Memory B cell (primary cell): ENCODE measurements at regions not wholly inside any gene's neighbourhood (a gene's known extent, or its start where the extent isn't known, plus 50 kb on each side); places are given as distances from the start of the nearest gene placed in this dataset.

ENCODE experiments used
- ATAC-seq: fragments of 150-1000 bp; cut with Tn5 transposase; 2 replicates; pipeline ENCODE4 v1.10.0; 2021; ENCODE audit warnings: low read depth, mild to moderate bottlenecking, moderate library complexity
- DNase-seq, 2 donors: peaks; one replicate each; pipeline ENCODE4 v3.0.0; 2022; ENCODE audit warnings: low spot score in 2 of 2
- H3K27ac Mint-ChIP-seq: one replicate; pipeline ENCODE4 v1.8.0; 2022; ENCODE audit warnings: mild to moderate bottlenecking, moderate library complexity, mixed read lengths
- H3K27me3 Mint-ChIP-seq: one replicate; pipeline ENCODE4 v1.8.0; 2022; ENCODE audit warnings: mixed read lengths
- H3K36me3 Mint-ChIP-seq: one replicate; pipeline ENCODE4 v1.8.0; 2022; ENCODE audit warnings: mild to moderate bottlenecking, mixed read lengths
- H3K4me1 Mint-ChIP-seq: one replicate; pipeline ENCODE4 v1.8.0; 2022; ENCODE audit warnings: mixed read lengths
- H3K4me3 Mint-ChIP-seq: one replicate; pipeline ENCODE4 v1.8.0; 2022; ENCODE audit warnings: mild to moderate bottlenecking, moderate library complexity, mixed read lengths
- H3K9me3 Mint-ChIP-seq: one replicate; pipeline ENCODE4 v1.8.0; 2022; ENCODE audit warnings: mixed read lengths

- no peak overlapping the region for H3K4me3 Mint-ChIP-seq
- DNase-seq (no peak), ATAC-seq (no peak)
- H3K27me3 Mint-ChIP-seq: peaks cover 2% of the 10 kb centered on the region
- peaks cover 2% of the 10 kb centered on the region for H3K36me3 Mint-ChIP-seq
- peaks cover 2% of the 10 kb centered on the region for H3K4me1 Mint-ChIP-seq
- H3K27ac Mint-ChIP-seq: no peak overlapping the region
- no peaks in the 10 kb centered on the region for H3K9me3 Mint-ChIP-seq
Measured at GRCh38 chr5:14976486-14976885, 104.9 kb upstream of the ANKH start.

DNA sequence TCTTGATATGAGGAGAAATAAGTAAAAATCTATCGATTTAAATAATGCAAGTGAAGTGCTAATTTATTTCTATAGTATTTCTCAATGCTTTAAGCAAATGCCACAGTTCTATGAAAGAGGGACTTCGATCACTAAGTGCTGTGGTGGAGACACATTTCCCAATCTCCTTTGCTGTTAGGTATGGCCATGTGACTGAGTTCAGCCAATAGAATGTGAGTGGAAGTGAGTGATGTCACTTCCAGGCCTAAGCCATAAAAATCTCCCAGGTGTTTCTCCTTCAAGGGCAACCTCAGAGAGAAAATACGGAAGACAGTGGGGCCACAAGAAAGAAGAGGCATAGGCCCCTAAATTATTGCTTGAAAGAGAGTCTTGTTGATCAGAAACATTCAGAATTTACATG, 100.3 kb upstream of the ANKH start:
- Mint-ChIP-seq H3K9me3 (no peaks in the 10 kb centered on the region), H3K27me3 (peaks cover 4% of the 10 kb centered on the region), H3K4me1 (peaks cover 2% of the 10 kb centered on the region), H3K36me3 (peaks cover 2% of the 10 kb centered on the region), H3K27ac (no peak overlapping the region), H3K4me3 (no peak overlapping the region)
- DNase-seq: no peak
- no peak for ATAC-seq

DNA sequence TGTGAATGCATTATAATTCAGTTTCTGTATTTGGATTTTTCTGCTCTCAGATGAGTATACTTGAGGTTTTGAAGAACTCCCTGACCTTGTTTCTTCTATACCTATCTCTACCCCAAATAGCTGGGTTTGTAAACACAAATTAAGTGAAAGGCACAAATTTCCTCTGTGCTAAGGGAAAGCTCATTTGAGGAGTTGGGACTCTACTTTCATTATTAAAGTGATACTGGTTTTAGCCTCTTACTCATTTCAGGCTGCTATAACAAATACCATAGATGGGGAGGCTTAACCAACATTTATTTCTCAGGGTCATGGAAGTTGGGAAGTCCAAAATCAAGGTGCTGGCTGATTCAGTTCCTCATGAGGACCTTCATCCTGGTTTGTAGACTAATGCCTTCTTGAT, 97.2 kb upstream of the ANKH start:
- Mint-ChIP-seq H3K27ac (no peak overlapping the region), H3K9me3 (no peaks in the 10 kb centered on the region), H3K4me3 (no peak overlapping the region), H3K36me3 (peaks cover 2% of the 10 kb centered on the region), H3K4me1 (peaks cover 2% of the 10 kb centered on the region), H3K27me3 (peaks cover 4% of the 10 kb centered on the region)
- ATAC-seq (no peak), DNase-seq (no peak)

GRCh38 chr5:14967166-14967565, 95.6 kb upstream of the ANKH start:
- DNase-seq: no peak
- Mint-ChIP-seq H3K27me3 (peaks cover 4% of the 10 kb centered on the region), H3K27ac (no peak overlapping the region), H3K4me1 (peaks cover 2% of the 10 kb centered on the region), H3K36me3 (peaks cover 2% of the 10 kb centered on the region), H3K9me3 (no peaks in the 10 kb centered on the region), H3K4me3 (no peak overlapping the region)
- no peak for ATAC-seq

- ATAC-seq (no peak), DNase-seq (no peak)
- Mint-ChIP-seq H3K4me3 (no peak overlapping the region), H3K4me1 (no peaks in the 10 kb centered on the region), H3K9me3 (no peaks in the 10 kb centered on the region), H3K27ac (no peak overlapping the region), H3K36me3 (no peaks in the 10 kb centered on the region), H3K27me3 (peaks cover 2% of the 10 kb centered on the region)
Measured at GRCh38 chr5:14965815-14966214, 94.2 kb upstream of the ANKH start.

- ATAC-seq: no peak
- Mint-ChIP-seq H3K27me3 (peaks cover 2% of the 10 kb centered on the region), H3K27ac (no peak overlapping the region), H3K9me3 (no peaks in the 10 kb centered on the region), H3K4me1 (peaks cover 6% of the 10 kb centered on the region), H3K36me3 (no peaks in the 10 kb centered on the region), H3K4me3 (no peak overlapping the region)
- no peak for DNase-seq
Measured at GRCh38 chr5:14962604-14963003, 91.0 kb upstream of the ANKH start.

DNA sequence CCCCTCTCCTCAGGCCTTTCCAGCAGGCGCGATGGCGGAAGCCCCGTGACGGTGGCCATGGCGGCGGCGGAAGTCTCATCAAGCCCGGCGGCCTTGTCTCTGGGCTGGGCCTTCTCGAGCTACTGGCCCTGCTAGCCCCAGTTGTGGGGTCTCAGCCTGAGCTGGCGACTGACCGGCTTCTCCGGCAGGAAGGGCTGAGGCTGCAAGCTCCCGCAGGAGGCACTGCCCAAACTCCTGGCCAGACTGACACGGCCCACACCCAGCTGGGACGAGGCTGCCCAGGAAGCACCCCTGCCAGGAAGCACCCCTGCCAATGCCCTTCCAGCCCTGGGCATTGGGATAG, 88.5 kb upstream of the ANKH start:
- ATAC-seq: no peak
- Mint-ChIP-seq H3K36me3 (no peaks in the 10 kb centered on the region), H3K4me1 (peaks cover 6% of the 10 kb centered on the region), H3K4me3 (no peak overlapping the region), H3K9me3 (no peaks in the 10 kb centered on the region), H3K27ac (no peak overlapping the region), H3K27me3 (no peaks in the 10 kb centered on the region)
- DNase-seq: no peak

DNA sequence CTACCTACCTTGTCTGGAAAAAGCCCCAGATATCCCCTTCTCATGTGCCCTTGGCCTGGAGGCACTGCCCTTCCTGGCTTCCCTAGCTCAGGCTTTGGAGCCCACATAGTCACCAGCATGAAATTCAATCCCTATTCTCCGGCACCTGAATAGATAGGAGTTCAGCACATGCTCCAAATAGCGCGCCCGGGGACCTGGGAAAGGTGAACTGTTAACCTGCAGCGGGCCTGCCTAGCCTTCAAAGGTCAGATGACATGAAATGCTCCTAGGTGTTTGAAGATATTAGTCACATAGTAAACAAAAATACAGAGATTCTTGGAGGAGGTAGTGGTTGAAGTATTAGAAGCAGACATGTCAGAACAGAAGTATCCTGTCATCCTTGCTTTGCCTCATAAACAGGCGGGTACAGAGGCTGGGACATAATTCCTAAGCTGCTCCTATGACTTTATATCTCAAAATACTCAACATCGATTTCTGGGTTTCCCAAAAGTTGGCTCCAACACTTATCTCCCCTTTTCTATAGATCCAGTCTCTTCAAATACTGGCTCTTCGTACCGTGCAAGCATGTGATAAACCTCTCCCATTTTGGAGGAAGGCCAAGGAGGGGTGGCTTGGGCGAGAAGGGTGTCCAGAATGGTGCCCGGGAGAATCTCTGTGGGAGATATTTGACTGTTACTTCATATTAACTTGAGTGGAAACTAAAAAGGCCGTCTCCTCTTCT, 88.0 kb upstream of the ANKH start:
- Mint-ChIP-seq H3K27me3 (no peaks in the 10 kb centered on the region), H3K36me3 (no peaks in the 10 kb centered on the region), H3K4me1 (peaks cover 6% of the 10 kb centered on the region), H3K9me3 (no peaks in the 10 kb centered on the region), H3K27ac (no peak overlapping the region), H3K4me3 (no peak overlapping the region)
- DNase-seq (no peak), ATAC-seq (no peak)

DNA sequence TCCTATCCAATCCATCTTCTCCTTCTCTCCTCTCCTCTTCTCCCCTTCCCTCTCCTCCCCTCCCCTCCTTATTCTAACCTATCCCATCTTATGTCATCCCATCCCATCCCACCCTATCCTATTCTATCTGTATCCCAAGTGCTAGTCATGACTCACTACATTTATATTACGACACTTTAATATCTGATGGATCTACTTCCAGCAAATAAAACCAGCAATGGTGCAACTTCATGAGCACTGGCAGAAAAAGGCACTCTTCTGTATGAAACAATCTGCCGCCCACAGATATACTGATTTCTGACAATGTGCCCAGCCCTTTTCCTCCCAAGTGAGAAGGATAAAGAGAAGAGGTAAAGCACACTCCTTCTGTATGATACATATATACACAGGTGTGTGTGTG, 86.6 kb upstream of the ANKH start:
- no peak overlapping the region for H3K27ac Mint-ChIP-seq

GRCh38 chr5:14956423-14957046, 85.0 kb upstream of the ANKH start:
- ATAC-seq: no peak

More for the DNA sequence above, 86.6 kb upstream of the ANKH start:
- no peaks in the 10 kb centered on the region for H3K36me3 Mint-ChIP-seq
- no peak for ATAC-seq
- peaks cover 6% of the 10 kb centered on the region for H3K4me1 Mint-ChIP-seq
- H3K27me3 Mint-ChIP-seq: no peaks in the 10 kb centered on the region
- H3K4me3 Mint-ChIP-seq: no peak overlapping the region
- no peak for DNase-seq
- no peaks in the 10 kb centered on the region for H3K9me3 Mint-ChIP-seq

DNA sequence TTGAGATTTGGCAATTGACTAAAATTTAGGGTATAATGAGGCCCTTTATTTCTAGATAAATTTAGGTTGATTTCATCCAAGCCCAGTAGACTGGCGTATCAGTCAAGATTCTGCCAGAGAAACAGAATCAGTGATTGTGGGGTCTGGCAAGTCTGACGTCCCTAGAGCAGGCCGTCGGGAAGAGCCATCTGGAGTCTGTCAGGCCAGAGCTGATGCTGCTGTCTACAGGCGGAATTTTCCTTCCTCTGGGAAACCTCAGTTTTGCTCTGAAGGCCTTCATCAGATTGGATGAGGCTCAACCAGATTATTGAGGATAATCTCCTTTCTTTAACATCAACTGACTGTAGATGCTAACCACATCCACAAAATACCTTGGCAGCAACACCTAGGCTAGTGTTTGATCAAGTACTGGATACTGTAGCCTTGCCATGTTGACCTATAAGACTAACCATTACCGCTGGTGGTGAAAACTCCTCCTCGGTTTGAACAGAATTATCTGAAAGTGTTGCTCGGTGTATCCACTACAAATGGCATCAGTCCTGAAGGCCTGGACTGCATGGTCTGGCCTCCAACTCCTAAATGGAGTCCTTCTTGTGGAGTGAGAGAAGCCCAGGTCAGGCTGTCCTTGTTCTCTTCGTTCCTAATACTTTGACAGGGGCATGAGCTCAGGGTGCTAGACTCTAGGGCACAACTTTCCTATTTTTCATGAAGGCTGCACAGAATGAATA, 83.2 kb upstream of the ANKH start:
- Mint-ChIP-seq H3K4me3 (no peak overlapping the region), H3K9me3 (no peaks in the 10 kb centered on the region), H3K4me1 (peaks cover 6% of the 10 kb centered on the region), H3K36me3 (no peaks in the 10 kb centered on the region), H3K27ac (no peak overlapping the region), H3K27me3 (no peaks in the 10 kb centered on the region)
- no peak for ATAC-seq
- no peak for DNase-seq

More at GRCh38 chr5:14956423-14957046, 85.0 kb upstream of the ANKH start:
- Mint-ChIP-seq H3K36me3 (no peaks in the 10 kb centered on the region), H3K27me3 (no peaks in the 10 kb centered on the region), H3K27ac (no peak overlapping the region), H3K4me3 (no peak overlapping the region), H3K4me1 (peaks cover 6% of the 10 kb centered on the region), H3K9me3 (no peaks in the 10 kb centered on the region)
- no peak for DNase-seq

GRCh38 chr5:14954216-14954615, 82.6 kb upstream of the ANKH start:
- H3K36me3 Mint-ChIP-seq: no peaks in the 10 kb centered on the region
- H3K4me1 Mint-ChIP-seq: peaks cover 6% of the 10 kb centered on the region
- no peaks in the 10 kb centered on the region for H3K27me3 Mint-ChIP-seq
- H3K4me3 Mint-ChIP-seq: no peak overlapping the region
- ATAC-seq (no peak), DNase-seq (no peak)
- H3K9me3 Mint-ChIP-seq: no peaks in the 10 kb centered on the region
- H3K27ac Mint-ChIP-seq: no peak overlapping the region

GRCh38 chr5:14953075-14953607, 81.6 kb upstream of the ANKH start:
- no peak overlapping the region for H3K4me3 Mint-ChIP-seq
- ATAC-seq (no peak), DNase-seq (no peak)
- H3K4me1 Mint-ChIP-seq: peaks cover 5% of the 10 kb centered on the region
- H3K9me3 Mint-ChIP-seq: no peaks in the 10 kb centered on the region
- H3K36me3 Mint-ChIP-seq: no peaks in the 10 kb centered on the region
- no peak overlapping the region for H3K27ac Mint-ChIP-seq
- peaks cover 1% of the 10 kb centered on the region for H3K27me3 Mint-ChIP-seq

DNA sequence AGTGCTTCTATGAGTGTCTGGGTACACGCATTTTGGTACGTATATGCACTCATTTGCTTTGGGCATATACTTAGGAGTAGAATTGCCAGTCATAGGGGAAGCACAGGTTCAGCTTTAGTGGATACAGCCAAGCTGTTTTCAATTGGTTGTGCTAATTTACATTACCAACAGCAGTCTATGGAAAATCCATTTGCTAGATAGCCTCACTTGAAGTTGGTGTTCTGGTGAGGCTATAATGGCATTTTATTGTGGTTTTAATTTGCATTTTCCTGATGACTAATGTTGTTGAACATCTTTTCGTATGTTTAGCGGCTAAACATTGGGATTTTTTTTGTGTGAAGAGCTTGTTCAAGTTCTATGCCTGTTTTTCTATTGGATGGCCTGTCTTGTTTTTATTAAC, 76.8 kb upstream of the ANKH start:
- Mint-ChIP-seq H3K4me1 (peaks cover 6% of the 10 kb centered on the region), H3K36me3 (no peaks in the 10 kb centered on the region), H3K4me3 (no peak overlapping the region), H3K27ac (no peak overlapping the region), H3K9me3 (no peaks in the 10 kb centered on the region), H3K27me3 (peaks cover 5% of the 10 kb centered on the region)
- DNase-seq (no peak), ATAC-seq (no peak)
